Activated B cell treated with CpG ODN at 0.5 μM for 24 hours (primary cell): ENCODE measurements at regions not wholly inside any gene's neighbourhood (a gene's known extent, or its start where the extent isn't known, plus 50 kb on each side); places are given as distances from the start of the nearest gene placed in this dataset.

ENCODE experiments used
- ATAC-seq: fragments of 200-7000 bp; cut with Tn5 transposase; one replicate; pipeline ENCODE4 v1.10.0; 2021; ENCODE audit warnings: low read depth, mild to moderate bottlenecking, moderate library complexity
- CTCF ChIA-PET: fragments of 350-600 bp; sonication (Branson Sonifier 250); formaldehyde crosslinking; loops from one replicate; lab custom pipeline; 2021; ENCODE audit warnings: antibody characterized with exemption; lab: Charles Lee
- POLR2A ChIA-PET: fragments of 350-600 bp; sonication (Branson Sonifier 250); formaldehyde crosslinking; loops from one replicate; lab custom pipeline; 2021; ENCODE audit warnings: antibody characterized with exemption; lab: Charles Lee
- DNase-seq: peaks from one replicate; pipeline ENCODE4 v3.0.0; 2022
- H3K27ac Mint-ChIP-seq: one replicate; pipeline ENCODE4 v1.8.0; 2020; ENCODE audit warnings: mixed read lengths
- H3K27me3 Mint-ChIP-seq: one replicate; pipeline ENCODE4 v1.8.0; 2021; ENCODE audit warnings: mixed read lengths
- H3K36me3 Mint-ChIP-seq: one replicate; pipeline ENCODE4 v1.8.0; 2021; ENCODE audit warnings: low read depth, mixed read lengths
- H3K4me1 Mint-ChIP-seq: one replicate; pipeline ENCODE4 v1.8.0; 2021; ENCODE audit warnings: mixed read lengths
- H3K4me3 Mint-ChIP-seq: one replicate; pipeline ENCODE4 v1.8.0; 2020; ENCODE audit warnings: mild to moderate bottlenecking, mixed read lengths
- H3K9me3 Mint-ChIP-seq: one replicate; pipeline ENCODE4 v1.8.0; 2020; ENCODE audit warnings: mixed read lengths
- CTCF ChIP-seq: fragments of 200-600 bp; IDR thresholded peaks from one replicate; pipeline ENCODE4 v1.8.0; 2022; ENCODE audit warnings: antibody characterized with exemption, mild to moderate bottlenecking
- intact Hi-C: fragments of 100-400 bp; cut with micrococcal nuclease; formaldehyde crosslinking; loops from one replicate; pipeline ENCODE4 v1.15.1; 2024

GRCh38 chr3:113128386-113129015 lies 82.9 kb upstream of the BOC start:
- no peak for DNase-seq
- no peak for ATAC-seq
- Mint-ChIP-seq H3K4me3 (no peak overlapping the region), H3K27me3 (no peaks in the 10 kb centered on the region), H3K36me3 (no peaks in the 10 kb centered on the region), H3K9me3 (no peaks in the 10 kb centered on the region), H3K4me1 (no peaks in the 10 kb centered on the region), H3K27ac (no peak overlapping the region)
- ChIA-PET CTCF (no interaction called here), POLR2A (no interaction called here)
- intact Hi-C loops = no loop called here
- no peak for TF ChIP-seq CTCF

GRCh38 chr3:113129168-113129567 lies 82.2 kb upstream of the BOC start:
- H3K36me3 Mint-ChIP-seq = no peaks in the 10 kb centered on the region
- H3K4me3 Mint-ChIP-seq = no peak overlapping the region
- no peak for DNase-seq
- no peak overlapping the region for H3K27ac Mint-ChIP-seq
- ChIA-PET CTCF (no interaction called here), POLR2A (no interaction called here)
- TF ChIP-seq CTCF = no peak
- intact Hi-C loops = no loop called here
- H3K4me1 Mint-ChIP-seq = no peaks in the 10 kb centered on the region
- H3K9me3 Mint-ChIP-seq = no peaks in the 10 kb centered on the region
- H3K27me3 Mint-ChIP-seq = no peaks in the 10 kb centered on the region
- ATAC-seq = no peak

GRCh38 chr3:113132571-113132996 lies 78.8 kb upstream of the BOC start:
- no peaks in the 10 kb centered on the region for H3K36me3 Mint-ChIP-seq
- H3K9me3 Mint-ChIP-seq = no peaks in the 10 kb centered on the region
- H3K27ac Mint-ChIP-seq = no peak overlapping the region
- DNase-seq = no peak
- CTCF ChIA-PET = no interaction called here
- intact Hi-C loops = no loop called here
- POLR2A ChIA-PET = no interaction called here
- ATAC-seq = no peak
- no peaks in the 10 kb centered on the region for H3K27me3 Mint-ChIP-seq
- no peak for TF ChIP-seq CTCF
- no peaks in the 10 kb centered on the region for H3K4me1 Mint-ChIP-seq
- H3K4me3 Mint-ChIP-seq = no peak overlapping the region

- Mint-ChIP-seq H3K36me3 (no peaks in the 10 kb centered on the region), H3K27ac (no peak overlapping the region), H3K4me1 (no peaks in the 10 kb centered on the region), H3K9me3 (no peaks in the 10 kb centered on the region), H3K27me3 (no peaks in the 10 kb centered on the region), H3K4me3 (no peak overlapping the region)
- DNase-seq = no peak
- ATAC-seq = no peak
- CTCF ChIA-PET = no interaction called here
- no peak for TF ChIP-seq CTCF
- POLR2A ChIA-PET = no interaction called here
- intact Hi-C loops = no loop called here
These were observed 78.2 kb upstream of the BOC start for GRCh38 chr3:113133140-113133539.

GRCh38 chr3:113136071-113136470 lies 75.3 kb upstream of the BOC start:
- CTCF ChIA-PET = interaction anchor here (1.2 to 5.1 kb wide), 3 partner anchors 84 to 493 kb away, joined by 3 to 43 read pairs (median 5); no protein-coding TSS in a partner anchor
- Mint-ChIP-seq H3K4me1 (no peaks in the 10 kb centered on the region), H3K27me3 (no peaks in the 10 kb centered on the region), H3K9me3 (no peaks in the 10 kb centered on the region), H3K36me3 (no peaks in the 10 kb centered on the region), H3K4me3 (no peak overlapping the region), H3K27ac (no peak overlapping the region)
- POLR2A ChIA-PET = interaction anchor here (0.5 kb wide), 1 partner anchor 973 kb away, joined by 3 read pairs; no protein-coding TSS in a partner anchor
- ATAC-seq (no peak), DNase-seq (no peak)
- TF ChIP-seq CTCF = no peak
- intact Hi-C loops = loop anchor here (1.0 to 5.0 kb wide), 4 partner anchors 85 to 491 kb away; no protein-coding TSS in a partner anchor
